ENCODE measurements at regions not wholly inside any gene's neighbourhood (a gene's known extent, or its start where the extent isn't known, plus 50 kb on each side); places are given as distances from the start of the nearest gene placed in this dataset.

DNA sequence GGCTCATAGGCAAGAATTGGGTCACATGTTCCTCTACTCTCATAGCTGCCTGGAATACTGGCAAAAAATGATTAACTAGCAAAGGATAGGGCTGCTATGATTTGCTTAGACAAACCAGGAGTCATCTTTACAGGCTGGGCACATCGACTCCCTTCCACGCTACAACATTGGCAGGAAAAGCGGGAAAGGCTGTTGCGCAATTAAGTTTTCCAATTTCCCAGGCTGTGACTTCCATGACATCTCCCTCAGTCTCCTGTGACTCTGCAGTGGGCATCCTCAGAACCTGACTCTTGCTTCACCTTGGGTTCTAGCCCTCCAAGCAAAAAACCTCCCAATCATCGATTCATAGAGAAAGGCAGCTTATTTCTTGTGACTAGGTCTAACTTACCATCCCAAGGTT is 184.5 kb upstream of the E2F7 start:
- TF ChIP-seq, protein P1, sequence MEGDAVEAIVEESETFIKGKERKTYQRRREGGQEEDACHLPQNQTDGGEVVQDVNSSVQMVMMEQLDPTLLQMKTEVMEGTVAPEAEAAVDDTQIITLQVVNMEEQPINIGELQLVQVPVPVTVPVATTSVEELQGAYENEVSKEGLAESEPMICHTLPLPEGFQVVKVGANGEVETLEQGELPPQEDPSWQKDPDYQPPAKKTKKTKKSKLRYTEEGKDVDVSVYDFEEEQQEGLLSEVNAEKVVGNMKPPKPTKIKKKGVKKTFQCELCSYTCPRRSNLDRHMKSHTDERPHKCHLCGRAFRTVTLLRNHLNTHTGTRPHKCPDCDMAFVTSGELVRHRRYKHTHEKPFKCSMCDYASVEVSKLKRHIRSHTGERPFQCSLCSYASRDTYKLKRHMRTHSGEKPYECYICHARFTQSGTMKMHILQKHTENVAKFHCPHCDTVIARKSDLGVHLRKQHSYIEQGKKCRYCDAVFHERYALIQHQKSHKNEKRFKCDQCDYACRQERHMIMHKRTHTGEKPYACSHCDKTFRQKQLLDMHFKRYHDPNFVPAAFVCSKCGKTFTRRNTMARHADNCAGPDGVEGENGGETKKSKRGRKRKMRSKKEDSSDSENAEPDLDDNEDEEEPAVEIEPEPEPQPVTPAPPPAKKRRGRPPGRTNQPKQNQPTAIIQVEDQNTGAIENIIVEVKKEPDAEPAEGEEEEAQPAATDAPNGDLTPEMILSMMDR (IDR thresholded peaks at IDR 0.05) = no peak
- TF ChIP-seq POLR2A (IDR thresholded peaks at IDR 0.05) = no peak

Data from adrenal gland (tissue), 5 donors.